Kidney (tissue), 13 donors: ENCODE measurements at regions not wholly inside any gene's neighbourhood (a gene's known extent, or its start where the extent isn't known, plus 50 kb on each side); places are given as distances from the start of the nearest gene placed in this dataset.
A peak's percentile ranks its signal among the peaks of the same experiment; 100 is the strongest.

ENCODE experiments used
- DNase-seq, 5 donors: peaks; one replicate each; pipeline ENCODE4 v3.0.0-alpha.2; 2013 to 2020
- FAIRE-seq: peaks from 2 replicates; lab custom pipeline; 2012; peaks lifted over from hg19 to GRCh38; lab: Jason Lieb, UNC
- H3K27ac ChIP-seq, 2 donors: one replicate each; pipeline ENCODE4 v1.7.0; 2013; ENCODE audit warnings: low read depth in 2 of 2, low read length in 2 of 2, inconsistent platforms in 1 of 2
- H3K27me3 ChIP-seq: one replicate; pipeline ENCODE4 v1.7.1; 2013; ENCODE audit warnings: low read length, inconsistent platforms; ENCODE audit not compliant: control insufficient read depth, insufficient read depth
- H3K36me3 ChIP-seq, 3 donors: one replicate each; pipeline versions ENCODE4 v1.7.0 to v1.7.1; 2013; ENCODE audit warnings: low read length in 3 of 3, control low read depth in 1 of 3, inconsistent platforms in 1 of 3; ENCODE audit not compliant: insufficient read depth in 3 of 3, control insufficient read depth in 2 of 3
- H3K4me1 ChIP-seq, 3 donors: one replicate each; pipeline versions ENCODE4 v1.7.0 to v1.7.1; 2013; ENCODE audit warnings: low read length in 3 of 3, inconsistent platforms in 1 of 3, low read depth in 1 of 3; ENCODE audit not compliant: control insufficient read depth in 2 of 3, insufficient read depth in 2 of 3
- H3K4me3 ChIP-seq, 3 donors: one replicate each; pipeline versions ENCODE4 v1.7.0 to v1.8.1; 2013; ENCODE audit warnings: low read length in 3 of 3, control low read depth in 1 of 3, inconsistent platforms in 1 of 3
- H3K9ac ChIP-seq, 3 donors: one replicate each; pipeline versions ENCODE4 v1.7.0 to v1.7.1; 2013; ENCODE audit warnings: low read length in 3 of 3, control low read depth in 1 of 3, inconsistent platforms in 1 of 3
- H3K9me3 ChIP-seq, 3 donors: one replicate each; pipeline versions ENCODE4 v1.7.0 to v1.7.1; 2013; ENCODE audit warnings: low read length in 3 of 3, control low read depth in 1 of 3, inconsistent platforms in 1 of 3; ENCODE audit not compliant: control insufficient read depth in 2 of 3, insufficient read depth in 1 of 3
- CTCF ChIP-seq: IDR thresholded peaks from 3 replicates; pipeline ENCODE4 v1.5.1; 2012; ENCODE audit warnings: mild to moderate bottlenecking, moderate library complexity, borderline replicate concordance; ENCODE audit not compliant: insufficient read depth; ENCODE audit errors: extremely low read depth
- intact Hi-C: fragments of 100-400 bp; cut with DNase I; formaldehyde crosslinking; loops from one replicate; pipeline ENCODE4 v1.11.1; 2022
- donor health status: control.
- donor health status: control.
- donor health status: control.
- donor health status: control.
- donor health status: control.
- donor health status: DM: yes; HTN: yes; CAD: no.
- donor health status: Normal renal cell carcinoma (clear cell type).

DNA sequence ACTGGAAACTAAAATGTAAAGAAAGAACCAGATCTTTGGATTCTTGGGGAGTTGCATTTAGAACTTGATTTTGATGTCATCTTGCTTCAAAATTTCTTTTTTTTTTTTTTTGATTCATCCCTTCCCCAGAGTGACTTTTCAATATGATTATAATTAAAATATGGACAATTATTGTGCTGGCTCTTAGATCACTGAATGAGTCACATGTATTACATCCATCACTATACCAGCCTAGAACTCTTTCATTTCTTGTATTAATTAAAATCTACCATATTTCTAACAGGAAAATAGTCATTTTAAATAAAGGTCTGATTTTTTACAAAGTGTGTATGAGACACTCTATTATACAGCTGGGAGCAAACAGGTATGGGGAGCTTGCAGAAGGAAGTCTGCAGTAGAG, 269.5 kb upstream of the AKR1E2 start:
- H3K4me1 ChIP-seq: no peaks in the 10 kb centered on the region
- no peak overlapping the region for H3K9ac ChIP-seq
- DNase-seq: no peak
- no peak for TF ChIP-seq CTCF
- intact Hi-C loops: no loop called here
- no peak overlapping the region for H3K4me3 ChIP-seq
- no peaks in the 10 kb centered on the region for H3K36me3 ChIP-seq
- H3K27me3 ChIP-seq: no peaks in the 10 kb centered on the region
- no peak overlapping the region for H3K27ac ChIP-seq
- no peak for FAIRE-seq
- H3K9me3 ChIP-seq: no peaks in the 10 kb centered on the region

GRCh38 chr10:4555920-4556319, 270.1 kb upstream of the AKR1E2 start:
- intact Hi-C loops: no loop called here

DNA sequence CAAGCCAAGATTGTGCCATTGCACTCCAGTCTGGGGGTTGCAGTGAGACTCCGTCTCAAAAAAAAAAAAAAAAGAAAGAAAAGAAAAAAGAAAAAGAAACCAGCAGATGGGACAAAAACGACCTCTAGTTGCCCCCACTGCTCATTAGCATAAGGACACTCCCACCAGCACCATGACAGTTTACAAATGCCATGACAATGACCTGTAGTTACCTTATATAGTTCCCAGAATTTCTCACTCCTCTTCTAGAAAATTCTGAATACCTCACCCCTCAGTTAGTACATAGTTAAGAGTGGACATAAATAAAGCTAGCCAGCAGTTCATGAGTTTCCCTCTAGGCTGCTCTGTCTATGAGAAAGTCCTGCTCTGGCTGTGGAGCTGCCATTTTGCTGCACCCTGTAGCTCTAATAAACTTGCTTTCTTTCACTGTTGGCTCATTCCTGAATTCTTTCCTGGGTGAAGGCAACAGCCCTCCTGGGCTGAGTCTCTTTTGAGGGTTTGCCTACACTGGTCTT, 276.8 kb upstream of the AKR1E2 start:
- H3K36me3 ChIP-seq: no peaks in the 10 kb centered on the region
- H3K9me3 ChIP-seq: no peaks in the 10 kb centered on the region
- no peak overlapping the region for H3K9ac ChIP-seq
- H3K4me3 ChIP-seq: no peak overlapping the region
- no peaks in the 10 kb centered on the region for H3K4me1 ChIP-seq
- FAIRE-seq (no peak), DNase-seq (no peak)
- intact Hi-C loops: no loop called here
- TF ChIP-seq CTCF: no peak
- H3K27ac ChIP-seq: no peak overlapping the region
- no peaks in the 10 kb centered on the region for H3K27me3 ChIP-seq

More at GRCh38 chr10:4555920-4556319, 270.1 kb upstream of the AKR1E2 start:
- no peak for TF ChIP-seq CTCF
- no peaks in the 10 kb centered on the region for H3K4me1 ChIP-seq
- no peak overlapping the region for H3K9ac ChIP-seq
- DNase-seq (no peak), FAIRE-seq (no peak)
- no peaks in the 10 kb centered on the region for H3K9me3 ChIP-seq
- no peak overlapping the region for H3K27ac ChIP-seq
- no peaks in the 10 kb centered on the region for H3K36me3 ChIP-seq
- H3K4me3 ChIP-seq: no peak overlapping the region
- no peaks in the 10 kb centered on the region for H3K27me3 ChIP-seq

GRCh38 chr10:4546931-4547330, 279.1 kb upstream of the AKR1E2 start:
- peak; percentile 98 for FAIRE-seq
- no peak overlapping the region for H3K9ac ChIP-seq
- H3K4me3 ChIP-seq: no peak overlapping the region
- H3K36me3 ChIP-seq: no peaks in the 10 kb centered on the region
- DNase-seq: no peak
- intact Hi-C loops: no loop called here
- no peaks in the 10 kb centered on the region for H3K27me3 ChIP-seq
- no peaks in the 10 kb centered on the region for H3K9me3 ChIP-seq
- no peak for TF ChIP-seq CTCF
- H3K4me1 ChIP-seq: no peaks in the 10 kb centered on the region
- no peak overlapping the region for H3K27ac ChIP-seq
